HG02852 (cell line): ENCODE measurements at regions not wholly inside any gene's neighbourhood (a gene's known extent, or its start where the extent isn't known, plus 50 kb on each side); places are given as distances from the start of the nearest gene placed in this dataset.
"Not testable (repeated sequence)": the region's sequence is repeated elsewhere in the genome, so short reads cannot be mapped to it uniquely, and the experiment has no call there.

Experiments
- ATAC-seq: cut with Tn5 transposase; IDR thresholded peaks from one replicate; pipeline ENCODE4 v1.9.1; 2021; ENCODE audit warnings: mild to moderate bottlenecking, moderate library complexity; ENCODE audit not compliant: unreplicated experiment

- ATAC-seq = no peak
Observed at GRCh38 chr21:19490481-19490880, 1086.9 kb upstream of the TMPRSS15 start.

DNA sequence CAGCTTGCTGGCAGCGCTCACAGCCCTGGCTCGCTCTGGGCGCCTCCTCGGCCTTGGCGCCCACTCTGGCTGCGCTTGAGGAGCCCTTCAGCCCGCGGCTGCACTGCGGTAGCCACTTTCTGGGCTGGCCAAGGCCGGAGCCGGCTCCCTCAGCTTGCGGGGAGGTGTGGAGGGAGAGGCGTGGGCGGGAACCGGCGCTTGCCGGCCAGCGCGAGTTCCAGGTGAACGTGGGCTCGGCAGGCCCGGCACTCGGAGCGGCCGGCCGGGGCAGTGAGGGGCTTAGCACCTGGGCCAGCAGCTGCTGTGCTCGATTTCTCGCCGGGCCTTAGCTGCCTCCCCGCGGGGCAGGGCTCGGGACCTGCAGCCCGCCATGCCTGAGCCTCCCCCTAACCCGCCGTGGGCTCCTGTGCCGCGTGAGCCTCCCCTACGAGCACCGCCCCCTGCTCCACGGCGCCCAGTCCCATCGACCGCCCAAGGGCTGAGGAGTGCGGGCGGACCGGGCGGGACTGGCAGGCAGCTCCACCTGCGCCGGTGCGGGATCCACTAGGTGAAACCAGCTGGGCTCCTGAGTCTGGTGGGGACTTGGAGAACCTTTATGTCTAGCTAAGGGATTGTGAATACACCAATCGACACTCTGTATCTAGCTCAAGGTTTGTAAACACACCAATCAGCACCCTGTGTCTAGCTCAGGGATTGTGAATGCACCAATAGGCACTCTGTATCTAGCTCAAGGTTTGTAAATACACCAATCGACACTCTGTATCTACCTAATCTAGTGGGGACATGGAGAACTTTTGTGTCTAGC lies 1090.1 kb upstream of the TMPRSS15 start:
- not testable (repeated sequence) for ATAC-seq

- no peak for ATAC-seq
Observed at GRCh38 chr21:19501115-19501514, 1097.5 kb upstream of the TMPRSS15 start.

- no peak for ATAC-seq
Observed at GRCh38 chr21:19507682-19508260, 1104.2 kb upstream of the TMPRSS15 start.

GRCh38 chr21:19508442-19508841 lies 1104.9 kb upstream of the TMPRSS15 start:
- no peak for ATAC-seq

DNA sequence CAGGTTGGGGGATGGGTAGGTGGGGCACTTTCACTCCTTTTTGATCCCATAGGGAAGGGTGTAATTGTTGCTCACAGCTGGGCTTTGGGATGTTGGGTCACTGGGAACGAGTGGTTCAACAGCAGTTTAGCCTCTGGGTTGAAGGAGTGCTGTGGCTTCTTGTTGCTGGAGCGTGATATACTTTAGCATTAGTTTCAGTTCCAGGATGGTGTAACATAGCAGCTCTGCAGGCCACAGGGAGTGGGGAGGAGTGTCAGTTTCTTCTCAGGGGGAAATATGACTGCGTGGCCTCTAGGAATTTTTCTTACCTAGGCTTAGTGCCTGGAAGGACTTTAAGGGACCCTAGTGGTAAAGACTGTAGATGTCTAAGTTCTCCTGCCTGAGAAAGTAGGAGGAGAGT lies 1105.3 kb upstream of the TMPRSS15 start:
- no peak for ATAC-seq

DNA sequence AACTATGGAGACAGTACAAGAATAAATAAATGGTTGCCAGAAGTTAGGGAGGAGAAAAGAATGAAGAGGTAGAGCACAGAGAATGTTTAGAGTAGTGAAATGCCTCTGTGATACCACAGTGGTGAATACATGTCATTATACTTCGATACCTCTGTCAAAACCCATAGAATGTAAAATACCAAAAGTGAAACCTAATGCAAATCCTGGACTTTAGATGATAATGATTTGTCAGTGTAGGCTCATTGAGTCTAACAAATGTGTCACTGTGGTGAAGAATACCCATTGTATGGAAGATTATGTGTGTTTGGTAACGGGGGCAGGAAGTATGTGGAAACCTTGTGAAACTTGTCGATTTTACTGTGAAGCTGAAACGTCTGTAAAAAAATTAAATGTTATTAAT lies 1106.5 kb upstream of the TMPRSS15 start:
- ATAC-seq = no peak

GRCh38 chr21:19510653-19511052 lies 1107.1 kb upstream of the TMPRSS15 start:
- ATAC-seq = no peak

GRCh38 chr21:19522381-19522780 lies 1118.8 kb upstream of the TMPRSS15 start:
- ATAC-seq = no peak

DNA sequence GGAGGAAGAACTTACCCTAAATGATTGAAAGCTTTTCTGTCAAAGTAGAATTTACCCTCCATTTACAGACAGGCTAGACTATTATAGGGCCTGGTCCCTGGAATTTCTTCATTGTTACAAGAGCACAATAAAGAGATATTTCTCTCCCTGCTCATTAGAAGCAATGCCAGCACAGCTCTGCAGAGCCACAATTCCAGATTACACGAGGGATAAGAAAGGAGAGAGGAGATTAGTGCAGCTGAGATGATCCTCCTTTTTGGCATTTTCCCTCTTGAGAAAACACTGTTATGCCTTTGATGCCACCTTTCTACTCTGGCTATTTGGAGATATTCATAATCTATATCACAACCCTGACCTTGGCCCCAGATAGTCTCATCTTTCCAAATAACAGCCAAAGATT lies 1119.5 kb upstream of the TMPRSS15 start:
- ATAC-seq = no peak

DNA sequence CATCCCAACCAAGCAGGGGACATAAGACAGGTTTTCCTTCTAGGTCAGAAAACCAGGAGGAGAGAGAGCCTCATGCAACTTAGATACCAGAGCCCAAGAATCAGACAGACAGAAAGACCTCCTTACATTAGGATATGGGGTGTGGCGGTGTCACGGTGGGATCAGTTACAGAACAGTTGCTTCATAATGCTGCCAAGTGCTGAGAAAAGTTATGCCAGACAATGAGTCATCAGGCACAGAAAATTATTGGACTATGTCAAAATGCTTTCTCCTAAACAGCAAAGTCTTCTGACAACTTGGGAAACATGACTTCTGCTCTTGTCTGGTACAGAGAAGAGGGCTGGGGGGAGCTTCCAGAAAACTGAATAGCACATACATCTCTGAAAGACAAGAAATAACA lies 1120.2 kb upstream of the TMPRSS15 start:
- no peak for ATAC-seq

DNA sequence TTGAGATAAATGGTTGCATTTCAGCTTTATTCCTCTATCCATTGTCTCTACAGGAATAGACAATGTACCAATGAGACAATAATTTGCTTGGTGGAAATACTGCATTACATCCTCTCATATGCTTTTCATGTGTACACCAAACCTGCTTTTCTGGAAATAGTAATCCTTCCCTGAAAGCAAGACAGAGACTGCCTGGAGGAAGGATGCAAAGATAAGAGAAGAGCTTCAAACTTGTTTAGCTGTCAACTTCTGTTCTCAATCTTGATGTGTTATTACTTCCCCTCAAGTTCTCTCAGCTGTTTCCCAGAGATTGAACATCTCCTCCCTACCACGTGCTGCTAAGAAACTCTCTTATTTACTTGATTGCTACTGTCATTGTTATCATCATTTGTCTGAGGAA lies 1125.4 kb upstream of the TMPRSS15 start:
- no peak for ATAC-seq

GRCh38 chr21:19535356-19535755 lies 1131.8 kb upstream of the TMPRSS15 start:
- no peak for ATAC-seq

DNA sequence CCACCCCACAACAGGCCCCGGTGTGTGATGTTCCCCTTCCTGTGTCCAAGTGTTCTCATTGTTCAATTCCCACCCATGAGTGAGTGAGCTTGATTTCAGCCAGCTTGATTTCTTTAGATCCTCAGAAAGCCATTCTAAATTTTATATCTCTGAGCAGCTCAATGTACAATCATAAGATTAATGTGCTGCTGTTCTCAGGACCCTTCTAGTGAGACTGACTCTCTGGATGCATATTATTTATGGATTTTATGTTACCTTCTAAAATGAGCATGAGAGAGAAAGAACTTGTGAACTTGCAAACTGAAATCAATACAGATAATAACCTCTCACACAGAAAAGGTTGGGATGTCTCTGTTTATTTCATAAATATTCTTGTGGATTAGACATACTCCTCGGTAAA lies 1133.5 kb upstream of the TMPRSS15 start:
- ATAC-seq = no peak

DNA sequence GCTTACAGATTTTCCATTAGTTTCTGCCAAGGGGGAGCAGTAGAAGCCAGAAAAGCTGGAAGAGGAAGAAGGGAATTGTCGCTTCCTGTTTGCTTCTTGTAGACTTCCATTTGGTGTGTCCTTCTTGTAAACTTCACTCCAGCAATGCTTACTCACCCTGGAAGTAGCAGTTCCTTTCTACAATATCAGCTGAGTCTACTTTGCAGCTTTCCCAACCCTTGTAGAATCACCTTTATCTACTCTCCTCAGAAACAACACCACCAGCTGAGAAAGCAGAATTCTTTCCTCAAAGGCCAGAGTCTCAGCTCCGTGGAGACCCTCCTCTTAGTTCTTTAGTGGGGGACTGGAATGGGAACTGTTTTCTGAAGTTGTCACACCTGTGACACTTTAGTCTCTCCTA lies 1136.7 kb upstream of the TMPRSS15 start:
- no peak for ATAC-seq

GRCh38 chr21:19541602-19542001 lies 1138.0 kb upstream of the TMPRSS15 start:
- no peak for ATAC-seq

GRCh38 chr21:19544493-19544892 lies 1140.9 kb upstream of the TMPRSS15 start:
- not testable (repeated sequence) for ATAC-seq

- ATAC-seq = no peak
Observed at GRCh38 chr21:19547951-19548840, 1144.6 kb upstream of the TMPRSS15 start.

DNA sequence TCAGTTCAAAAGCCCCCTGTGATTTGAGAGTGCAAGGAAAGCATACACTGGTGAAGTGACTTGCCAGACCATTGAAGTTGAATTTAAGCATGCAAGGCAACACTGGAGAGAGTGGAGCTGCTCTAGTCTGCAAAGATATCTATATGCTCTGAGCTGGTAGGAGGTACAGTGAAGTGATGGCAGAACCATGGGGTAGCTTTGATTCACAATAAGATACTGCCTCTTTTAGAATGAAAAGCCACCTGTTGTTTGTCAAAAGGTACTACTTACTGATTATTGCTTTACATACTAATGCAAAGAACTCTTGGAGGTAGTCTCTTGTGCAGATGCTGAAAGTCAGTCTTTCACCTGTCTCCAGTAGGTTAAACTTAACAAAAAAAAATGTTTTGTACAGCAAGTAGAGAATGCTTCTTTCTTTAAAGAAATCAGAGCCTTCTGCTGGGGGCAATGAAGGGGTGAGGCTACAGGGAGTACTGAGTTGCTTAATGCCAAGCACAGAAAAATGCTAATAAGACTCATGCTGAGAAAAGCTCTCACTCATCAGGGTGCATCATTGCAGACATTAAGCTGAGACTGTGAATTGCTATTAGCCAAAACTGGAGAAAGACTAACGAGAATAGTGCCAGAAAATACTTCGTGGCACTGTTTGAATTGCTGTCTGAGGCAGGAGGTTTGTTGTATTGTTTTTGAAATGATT lies 1150.5 kb upstream of the TMPRSS15 start:
- no peak for ATAC-seq

- ATAC-seq = no peak
Observed at GRCh38 chr21:19557046-19557445, 1153.5 kb upstream of the TMPRSS15 start.

GRCh38 chr21:19557488-19557887 lies 1153.9 kb upstream of the TMPRSS15 start:
- no peak for ATAC-seq
